Fibroblast of lung (primary cell): ENCODE measurements at regions not wholly inside any gene's neighbourhood (a gene's known extent, or its start where the extent isn't known, plus 50 kb on each side); places are given as distances from the start of the nearest gene placed in this dataset.

Source experiments
- DNase-seq, 2 donors: peaks; one replicate each; pipeline versions ENCODE4 v3.0.0 to v3.0.0-alpha.2; 2010; ENCODE audit warnings: low read depth in 2 of 2
- H2AFZ ChIP-seq: 2 replicates; pipeline ENCODE4 v1.5.1; 2012; ENCODE audit warnings: low read length, control low read depth, inconsistent platforms
- H3K27ac ChIP-seq: 2 replicates; pipeline ENCODE4 v1.5.1; 2011; ENCODE audit warnings: low read length, control low read depth; ENCODE audit not compliant: insufficient read depth
- H3K27me3 ChIP-seq: 2 replicates; pipeline ENCODE4 v1.5.1; 2011; ENCODE audit warnings: mild to moderate bottlenecking, low read length; ENCODE audit not compliant: control insufficient read depth, insufficient read depth
- H3K36me3 ChIP-seq: 2 replicates; pipeline ENCODE4 v1.5.1; 2011; ENCODE audit warnings: low read length; ENCODE audit not compliant: control insufficient read depth, insufficient read depth
- H3K4me1 ChIP-seq: 2 replicates; pipeline ENCODE4 v1.5.1; 2011; ENCODE audit warnings: low read length; ENCODE audit not compliant: control insufficient read depth, insufficient read depth; ENCODE audit errors: extremely low read depth
- H3K4me2 ChIP-seq: 2 replicates; pipeline ENCODE4 v1.5.1; 2011; ENCODE audit warnings: low read length, control low read depth; ENCODE audit not compliant: insufficient read depth; ENCODE audit errors: extremely low read depth
- H3K4me3 ChIP-seq, 4 experiments: fragments of 200-600 bp in 1 of 4; sonication (generic) in 1 of 4; replicated peaks in 1 of 4; 2 replicates each; pipeline ENCODE4 v1.5.1; 2011 to 2016; ENCODE audit warnings: low read length in 4 of 4, low read depth in 3 of 4, mild to moderate bottlenecking in 3 of 4, control low read depth in 2 of 4, inconsistent platforms in 1 of 4, mixed read lengths in 1 of 4; ENCODE audit not compliant: insufficient read depth in 1 of 4; ENCODE audit errors: control extremely low read depth in 1 of 4
- H3K79me2 ChIP-seq: 2 replicates; pipeline ENCODE4 v1.5.1; 2012; ENCODE audit warnings: mild to moderate bottlenecking, low read length, inconsistent platforms; ENCODE audit not compliant: control insufficient read depth, insufficient read depth
- H3K9ac ChIP-seq: 2 replicates; pipeline ENCODE4 v1.5.1; 2011; ENCODE audit warnings: mild to moderate bottlenecking, low read length, control low read depth; ENCODE audit not compliant: insufficient read depth
- H3K9me3 ChIP-seq: 2 replicates; pipeline ENCODE4 v1.5.1; 2012; ENCODE audit warnings: low read depth, low read length; ENCODE audit not compliant: control insufficient read depth, insufficient read depth
- H4K20me1 ChIP-seq: 2 replicates; pipeline ENCODE4 v1.5.1; 2011; ENCODE audit warnings: low read length; ENCODE audit not compliant: control insufficient read depth, insufficient read depth; ENCODE audit errors: extremely low read depth
- CTCF ChIP-seq, 2 donors: IDR thresholded peaks in 1 of 2; conservative IDR thresholded peaks in 1 of 2; 1 replicate in 1 of 2; 2 replicates in 1 of 2; pipeline ENCODE4 v1.5.1; 2011 to 2012; ENCODE audit warnings: low read length in 2 of 2, control low read depth in 1 of 2, inconsistent platforms in 1 of 2, low read depth in 1 of 2, mild to moderate bottlenecking in 1 of 2
- EZH2 ChIP-seq: IDR thresholded peaks from 2 replicates; pipeline ENCODE4 v1.5.1; 2012; ENCODE audit warnings: low read length, control low read depth, mild to moderate bottlenecking; ENCODE audit errors: missing control alignments

DNA sequence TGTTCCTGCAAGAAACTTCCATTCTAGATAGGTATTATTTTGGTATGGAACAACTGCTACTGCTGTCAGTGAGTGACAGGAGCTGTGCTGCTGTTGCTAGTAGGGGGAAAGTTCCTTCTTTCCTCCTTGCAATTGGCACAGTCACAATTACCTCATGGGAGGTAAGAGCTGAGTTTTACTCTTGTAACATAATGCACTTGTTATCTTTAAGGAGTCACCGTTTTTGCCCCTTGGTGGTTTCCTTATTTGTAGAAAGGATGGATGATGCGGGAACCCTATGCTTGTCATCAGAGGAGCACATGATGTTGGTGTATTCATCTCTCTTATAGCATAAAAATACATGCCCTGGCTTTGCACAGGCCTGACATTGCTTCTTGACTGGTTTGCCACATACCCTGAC is 234.7 kb upstream of the NPY start:
- Histone ChIP-seq H3K9ac (no peak overlapping the region), H3K9me3 (no peaks in the 10 kb centered on the region), H3K27ac (no peak overlapping the region), H3K4me2 (no peak overlapping the region), H3K27me3 (no peaks in the 10 kb centered on the region), H3K4me3 (no peak overlapping the region), H3K79me2 (no peaks in the 10 kb centered on the region), H3K4me1 (no peaks in the 10 kb centered on the region), H4K20me1 (no peaks in the 10 kb centered on the region), H2AFZ (no peak overlapping the region), H3K36me3 (no peaks in the 10 kb centered on the region)
- TF ChIP-seq CTCF (conservative IDR thresholded peaks at IDR 0.05 in 1 of 2, IDR thresholded peaks at IDR 0.05 in 1 of 2; ENCODE audit: low read depth in 1 of 2, low read length in 2 of 2) = no peak
- no peak for TF ChIP-seq EZH2
- DNase-seq = no peak

DNA sequence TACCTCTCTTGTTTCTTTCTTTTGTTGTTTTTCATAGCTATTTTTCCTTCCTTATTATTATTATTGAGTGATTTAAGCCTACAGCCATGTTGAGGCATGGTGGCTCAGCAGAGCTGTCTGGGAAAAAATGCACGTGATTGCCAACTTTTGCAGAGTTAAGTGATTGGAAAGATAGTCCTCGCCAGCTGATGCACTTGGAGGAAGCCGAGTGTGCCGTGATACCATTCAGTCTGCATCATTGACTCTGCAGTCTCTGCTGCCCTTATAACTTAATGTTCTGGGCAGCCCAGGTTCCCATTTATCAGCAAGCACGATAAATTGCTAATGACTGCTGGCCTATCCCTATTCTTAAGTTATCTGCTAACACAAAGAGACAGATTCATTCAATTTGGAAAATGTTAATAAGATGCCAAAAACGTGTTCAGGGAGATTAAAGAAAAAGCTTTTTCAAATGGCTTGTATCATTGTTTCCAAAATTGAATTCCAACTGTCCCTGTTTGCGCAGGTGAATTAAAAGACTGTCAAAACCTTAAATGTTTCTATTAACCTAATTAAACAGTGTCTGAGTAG is 232.9 kb upstream of the NPY start:
- no peak for DNase-seq
- Histone ChIP-seq H3K79me2 (no peaks in the 10 kb centered on the region), H3K4me1 (no peaks in the 10 kb centered on the region), H3K27me3 (no peaks in the 10 kb centered on the region), H3K9ac (no peak overlapping the region), H3K4me2 (no peak overlapping the region), H3K36me3 (no peaks in the 10 kb centered on the region), H4K20me1 (no peaks in the 10 kb centered on the region), H3K27ac (no peak overlapping the region), H3K4me3 (no peak overlapping the region), H2AFZ (no peak overlapping the region), H3K9me3 (no peaks in the 10 kb centered on the region)
- TF ChIP-seq EZH2 (no peak), CTCF (conservative IDR thresholded peaks at IDR 0.05 in 1 of 2, IDR thresholded peaks at IDR 0.05 in 1 of 2; ENCODE audit: low read depth in 1 of 2, low read length in 2 of 2) (no peak)

- H2AFZ ChIP-seq = no peak overlapping the region
- no peak overlapping the region for H3K4me2 ChIP-seq
- no peak overlapping the region for H3K4me3 ChIP-seq
- H3K36me3 ChIP-seq = no peaks in the 10 kb centered on the region
- H4K20me1 ChIP-seq = no peaks in the 10 kb centered on the region
- H3K9ac ChIP-seq = no peak overlapping the region
- no peak for DNase-seq
- H3K79me2 ChIP-seq = no peaks in the 10 kb centered on the region
- no peaks in the 10 kb centered on the region for H3K4me1 ChIP-seq
- no peaks in the 10 kb centered on the region for H3K27me3 ChIP-seq
- H3K9me3 ChIP-seq = no peaks in the 10 kb centered on the region
- no peak overlapping the region for H3K27ac ChIP-seq
- TF ChIP-seq EZH2 (no peak), CTCF (conservative IDR thresholded peaks at IDR 0.05 in 1 of 2, IDR thresholded peaks at IDR 0.05 in 1 of 2; ENCODE audit: low read depth in 1 of 2, low read length in 2 of 2) (no peak)
Observed at GRCh38 chr7:24051651-24052050, 232.3 kb upstream of the NPY start.
